ENCODE measurements at regions not wholly inside any gene's neighbourhood (a gene's known extent, or its start where the extent isn't known, plus 50 kb on each side); places are given as distances from the start of the nearest gene placed in this dataset.

DNA sequence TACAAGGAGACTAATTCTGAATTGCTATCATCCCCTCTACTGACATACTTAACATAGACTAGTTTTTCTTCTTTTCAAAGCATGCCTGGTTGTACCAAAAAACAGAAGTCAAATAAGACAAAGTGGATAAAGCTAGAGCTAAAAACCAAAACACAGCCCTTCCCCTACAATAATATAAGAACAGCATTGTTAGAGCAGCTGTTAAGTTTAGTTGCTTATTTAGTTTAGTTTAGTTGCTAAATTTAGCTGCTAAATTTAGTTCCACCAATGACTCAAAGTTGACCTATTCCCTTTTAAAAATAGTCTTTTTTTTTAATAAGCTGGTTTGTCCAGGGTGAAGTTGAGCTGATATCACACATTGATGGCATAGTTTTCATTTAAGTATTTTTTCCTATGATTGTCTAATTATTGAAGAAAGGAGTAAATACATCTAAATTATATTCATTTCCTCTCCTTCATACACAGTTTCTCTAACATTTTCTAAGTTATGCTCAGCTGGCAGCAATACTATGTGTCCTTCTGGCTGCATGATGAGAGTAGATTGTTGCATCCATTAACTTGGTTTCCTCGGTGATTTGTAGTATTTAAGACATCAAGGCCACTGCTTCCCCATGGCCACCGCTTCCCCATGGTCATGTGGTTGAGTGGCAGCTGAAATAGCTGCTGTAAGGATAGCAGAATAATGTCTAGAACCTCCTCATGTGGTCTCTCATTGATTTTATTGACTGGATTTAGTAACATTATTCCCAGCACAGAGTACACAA, 718.6 kb upstream of the NECTIN3 start (continued):
- TF ChIP-seq, protein P1, sequence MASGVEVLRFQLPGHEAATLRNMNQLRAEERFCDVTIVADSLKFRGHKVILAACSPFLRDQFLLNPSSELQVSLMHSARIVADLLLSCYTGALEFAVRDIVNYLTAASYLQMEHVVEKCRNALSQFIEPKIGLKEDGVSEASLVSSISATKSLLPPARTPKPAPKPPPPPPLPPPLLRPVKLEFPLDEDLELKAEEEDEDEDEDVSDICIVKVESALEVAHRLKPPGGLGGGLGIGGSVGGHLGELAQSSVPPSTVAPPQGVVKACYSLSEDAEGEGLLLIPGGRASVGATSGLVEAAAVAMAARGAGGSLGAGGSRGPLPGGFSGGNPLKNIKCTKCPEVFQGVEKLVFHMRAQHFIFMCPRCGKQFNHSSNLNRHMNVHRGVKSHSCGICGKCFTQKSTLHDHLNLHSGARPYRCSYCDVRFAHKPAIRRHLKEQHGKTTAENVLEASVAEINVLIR (CRISPR knock-in tag; IDR thresholded peaks at IDR 0.05): no peak

DNA sequence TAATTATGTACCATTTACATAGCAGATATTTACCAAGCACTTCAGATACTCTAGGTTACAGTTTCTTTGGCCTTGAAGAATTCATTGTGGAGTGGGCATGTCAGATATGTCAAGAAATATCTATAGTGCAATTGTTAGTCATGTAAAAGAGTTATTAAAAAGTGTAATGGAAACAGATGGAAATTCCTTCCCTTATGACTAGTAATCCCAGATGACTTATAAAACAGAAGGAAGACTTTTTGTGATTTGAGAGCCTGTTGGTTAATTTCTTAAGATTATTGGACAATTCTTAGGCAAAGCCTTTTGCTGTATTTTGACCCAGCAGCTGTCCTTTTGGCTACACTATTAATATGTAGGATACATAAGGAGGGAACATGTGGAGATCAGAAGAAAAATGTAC, 708.9 kb upstream of the NECTIN3 start:
- H3K27me3 ChIP-seq (ENCODE audit: control insufficient read depth in 2 of 2, insufficient read depth in 2 of 2, low read length in 2 of 2): no peaks in the 10 kb centered on the region
- ChIA-PET POLR2A (no interaction called here), CTCF (ENCODE audit: low intra/inter-chr PET ratio) (no interaction called here)
- no peaks in the 10 kb centered on the region for H4K20me1 ChIP-seq (replicated peaks; ENCODE audit: control insufficient read depth, insufficient read depth, low read length)
- no peaks in the 10 kb centered on the region for H3K4me1 ChIP-seq (replicated peaks in 1 of 2; ENCODE audit: control insufficient read depth in 2 of 2, insufficient read depth in 2 of 2, low read length in 2 of 2)
- H3K4me3 ChIP-seq: no peak overlapping the region
- H2AFZ ChIP-seq (ENCODE audit: low read depth, low read length): no peak overlapping the region
- H3K9ac ChIP-seq (ENCODE audit: insufficient read depth in 1 of 2, low read depth in 2 of 2, low read length in 2 of 2): no peak overlapping the region
- no peak overlapping the region for H3K27ac ChIP-seq (ENCODE audit: extremely low read depth, low read depth, low read length)
- H3K79me2 ChIP-seq (ENCODE audit: control insufficient read depth, insufficient read depth, low read length): no peaks in the 10 kb centered on the region
- no peak for FAIRE-seq
- H3K9me3 ChIP-seq (replicated peaks; ENCODE audit: control insufficient read depth, insufficient read depth, low read depth, low read length): no peaks in the 10 kb centered on the region
- no peaks in the 10 kb centered on the region for H3K9me1 ChIP-seq (ENCODE audit: control insufficient read depth, insufficient read depth, low read length)
- intact Hi-C loops (cut with micrococcal nuclease) (no loop called here), in situ Hi-C loops (cut with MboI) (no loop called here)
- H3K36me3 ChIP-seq (ENCODE audit: control insufficient read depth, insufficient read depth, low read length): no peaks in the 10 kb centered on the region
- H3K4me2 ChIP-seq (ENCODE audit: insufficient read depth, low read length): no peak overlapping the region
- no peak for DNase-seq (ENCODE audit: extremely low read depth in 1 of 4, low spot score in 3 of 4)
- no peak for ATAC-seq
- BruUV-seq (replicated peaks): no TSS peak
- no peak for TF ChIP-seq FOSL1 (tag; conservative IDR thresholded peaks at IDR 0.05)
- TF ChIP-seq, protein P2, sequence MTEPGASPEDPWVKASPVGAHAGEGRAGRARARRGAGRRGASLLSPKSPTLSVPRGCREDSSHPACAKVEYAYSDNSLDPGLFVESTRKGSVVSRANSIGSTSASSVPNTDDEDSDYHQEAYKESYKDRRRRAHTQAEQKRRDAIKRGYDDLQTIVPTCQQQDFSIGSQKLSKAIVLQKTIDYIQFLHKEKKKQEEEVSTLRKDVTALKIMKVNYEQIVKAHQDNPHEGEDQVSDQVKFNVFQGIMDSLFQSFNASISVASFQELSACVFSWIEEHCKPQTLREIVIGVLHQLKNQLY (CRISPR knock-in tag; conservative IDR thresholded peaks at IDR 0.05): no peak
- no peak for TF ChIP-seq RCOR1 (IDR thresholded peaks at IDR 0.05; ENCODE audit: borderline replicate concordance in 1 of 2, low read depth in 2 of 2, low read length in 2 of 2)
- no peak for TF ChIP-seq CAMTA2 (CRISPR knock-in tag; conservative IDR thresholded peaks at IDR 0.05)
- TF ChIP-seq ZNF551 (CRISPR knock-in tag; IDR thresholded peaks at IDR 0.05): no peak
- TF ChIP-seq ZNF282 (CRISPR knock-in tag; IDR thresholded peaks at IDR 0.05): no peak
- TF ChIP-seq BCL6 (CRISPR knock-in tag; IDR thresholded peaks at IDR 0.05): no peak
- TF ChIP-seq MYC (IDR thresholded peaks at IDR 0.05; ENCODE audit: low read depth, low read length): no peak
- TF ChIP-seq MYC (CRISPR knock-in tag; IDR thresholded peaks at IDR 0.05; ENCODE audit: borderline replicate concordance, low read depth): no peak
- TF ChIP-seq NCOA1 (IDR thresholded peaks at IDR 0.05; ENCODE audit: low read depth): no peak
- TF ChIP-seq MED1 (CRISPR knock-in tag; IDR thresholded peaks at IDR 0.05; ENCODE audit: borderline replicate concordance): no peak
- TF ChIP-seq CHCHD3 (CRISPR knock-in tag; IDR thresholded peaks at IDR 0.05): no peak
- no peak for TF ChIP-seq MAFF (IDR thresholded peaks at IDR 0.05; ENCODE audit: low read length)

All from K562 (cell line).